ENCODE measurements at regions not wholly inside any gene's neighbourhood (a gene's known extent, or its start where the extent isn't known, plus 50 kb on each side); places are given as distances from the start of the nearest gene placed in this dataset.
"Not testable (repeated sequence)": the region's sequence is repeated elsewhere in the genome, so short reads cannot be mapped to it uniquely, and the experiment has no call there.

- DNase-seq (ENCODE audit: low read depth in 2 of 2), result no peak
Observed at GRCh38 chr3:139238281-139239030, 105.4 kb upstream of the MRPS22 start.

GRCh38 chr3:139239550-139239949, 104.3 kb upstream of the MRPS22 start:
- no peak for DNase-seq (ENCODE audit: low read depth in 2 of 2)

DNA sequence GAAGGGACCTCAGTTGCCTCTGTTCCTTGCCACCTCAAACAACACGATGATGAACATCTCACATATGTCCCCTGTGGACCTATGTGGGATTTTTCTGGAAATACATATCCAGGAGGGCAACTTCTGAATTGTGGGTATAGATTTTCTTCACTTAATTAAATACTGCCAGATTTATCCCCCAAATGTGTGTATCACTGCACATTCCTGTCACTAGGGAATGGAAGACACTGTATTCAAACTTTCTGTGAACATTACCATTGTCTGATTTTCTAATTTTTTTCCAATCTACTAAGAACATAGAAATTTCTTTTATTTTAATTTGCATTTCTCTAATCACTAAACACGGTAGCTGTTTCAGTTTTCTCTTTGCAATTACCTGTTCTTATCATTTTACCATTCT, 102.0 kb upstream of the MRPS22 start:
- DNase-seq (ENCODE audit: low read depth in 2 of 2), result no peak

DNA sequence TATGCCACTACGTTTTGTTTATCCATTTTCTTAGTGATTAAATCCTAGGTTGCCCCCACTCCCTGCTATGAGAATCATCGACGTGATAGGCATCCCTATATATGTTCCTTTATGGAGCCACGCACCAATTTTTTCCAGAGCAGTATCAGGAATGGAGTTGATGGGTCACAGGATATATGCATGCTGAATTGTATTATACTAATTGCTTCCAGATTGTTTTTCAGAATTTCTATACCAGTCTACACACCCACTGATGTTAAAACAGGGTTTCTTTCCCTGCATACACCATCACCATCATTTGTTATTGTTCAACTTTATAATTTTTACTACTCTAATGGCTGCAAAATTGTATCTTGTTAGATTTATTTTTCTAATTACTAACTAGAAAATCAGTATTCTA, 100.1 kb upstream of the MRPS22 start:
- no peak for DNase-seq (ENCODE audit: low read depth in 2 of 2)

GRCh38 chr3:139248593-139249255, 95.1 kb upstream of the MRPS22 start:
- DNase-seq (ENCODE audit: low read depth in 2 of 2), result no peak

DNA sequence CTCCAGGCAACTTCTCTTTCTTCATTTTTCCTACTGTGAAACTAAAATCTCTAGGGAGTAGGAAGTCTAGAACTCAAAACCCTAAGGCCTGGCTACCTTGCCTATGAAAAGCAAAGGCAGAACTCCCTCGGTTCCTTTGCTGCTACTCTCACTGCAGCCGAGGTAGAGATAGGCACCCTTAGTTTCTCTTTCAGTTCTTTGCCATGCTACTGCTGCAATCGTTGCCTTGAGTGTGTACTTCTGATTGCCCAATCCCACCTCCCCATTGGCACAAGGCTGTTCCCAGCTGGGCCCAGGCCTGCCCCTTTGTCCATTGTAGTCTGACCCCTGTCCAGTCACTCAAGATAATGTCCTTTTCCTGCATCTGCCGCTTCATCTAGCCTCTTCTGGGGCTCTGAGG, 92.3 kb upstream of the MRPS22 start:
- DNase-seq (ENCODE audit: low read depth in 2 of 2), result no peak

DNA sequence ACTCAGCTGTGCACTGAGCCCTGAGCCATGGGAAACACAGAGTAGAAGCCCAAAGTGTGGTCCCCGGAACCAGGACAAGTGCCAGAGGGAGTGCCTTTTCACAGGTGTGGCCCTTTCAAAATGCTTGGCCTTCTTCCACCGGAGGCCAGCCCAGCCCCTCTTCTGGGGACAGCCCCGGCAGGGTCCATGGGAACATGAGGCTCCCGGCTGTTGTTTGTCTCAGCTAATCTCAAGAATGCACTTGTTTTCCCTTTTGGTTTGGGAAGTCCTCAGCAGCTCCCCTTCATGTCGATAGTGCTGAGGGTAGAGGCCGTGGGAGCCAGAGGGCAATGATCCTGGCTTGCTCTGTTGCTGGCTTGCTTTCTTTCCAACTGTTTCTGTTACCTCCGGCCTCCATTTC, 91.1 kb upstream of the MRPS22 start:
- no peak for DNase-seq (ENCODE audit: low read depth in 2 of 2)

GRCh38 chr3:139258276-139258675, 85.5 kb upstream of the MRPS22 start:
- DNase-seq (ENCODE audit: low read depth in 2 of 2), result no peak

- no peak for DNase-seq (ENCODE audit: low read depth in 2 of 2)
Observed at GRCh38 chr3:139259398-139259797, 84.4 kb upstream of the MRPS22 start.

DNA sequence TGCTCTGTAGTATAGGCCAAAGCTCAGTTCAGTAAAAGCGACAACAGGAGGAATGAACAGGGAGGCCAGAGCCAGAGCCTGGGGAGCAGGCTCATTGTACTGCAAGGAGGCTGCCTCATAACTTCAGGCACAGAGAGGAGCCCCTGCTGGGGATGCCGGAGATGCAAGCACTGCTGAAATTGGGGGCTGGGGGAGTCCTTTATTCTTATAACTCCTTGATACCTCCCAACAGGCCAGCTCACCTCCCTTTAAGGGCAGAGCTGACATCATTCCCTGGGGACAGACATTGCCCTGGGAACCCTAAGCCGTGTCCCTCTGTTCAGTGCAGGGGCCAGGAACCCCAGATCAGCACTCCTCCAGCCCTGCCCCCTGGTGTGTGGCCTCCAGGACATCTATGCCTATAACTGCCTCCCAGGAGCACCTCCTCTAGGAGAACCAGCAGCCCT, 83.8 kb upstream of the MRPS22 start:
- no peak for DNase-seq (ENCODE audit: low read depth in 2 of 2)

GRCh38 chr3:139260793-139261736, 82.8 kb upstream of the MRPS22 start:
- no peak for DNase-seq (ENCODE audit: low read depth in 2 of 2)

GRCh38 chr3:139261754-139262586, 81.8 kb upstream of the MRPS22 start:
- no peak for DNase-seq (ENCODE audit: low read depth in 2 of 2)

GRCh38 chr3:139263798-139264197, 80.0 kb upstream of the MRPS22 start:
- no peak for DNase-seq (ENCODE audit: low read depth in 2 of 2)

DNA sequence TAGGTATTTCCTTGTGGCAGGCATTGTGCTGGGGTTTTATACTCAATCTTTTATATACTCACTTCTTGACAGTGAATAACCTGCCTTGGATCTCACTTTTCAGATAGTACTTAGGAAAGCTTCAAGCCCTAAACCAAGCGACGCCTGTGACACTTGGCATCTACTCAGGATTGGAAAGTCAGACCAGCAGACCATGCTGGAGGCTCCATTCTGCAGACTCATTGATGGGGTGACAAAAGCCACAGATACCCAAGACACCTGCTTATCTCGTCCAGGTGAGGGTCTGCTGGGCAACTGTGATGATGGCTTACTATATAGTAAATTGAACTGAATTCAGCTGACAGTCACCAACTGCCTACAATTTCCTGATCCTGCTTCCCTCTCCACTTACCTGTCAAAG, 79.4 kb upstream of the MRPS22 start:
- DNase-seq (ENCODE audit: low read depth in 2 of 2), result no peak

GRCh38 chr3:139265131-139266016, 78.4 kb upstream of the MRPS22 start:
- DNase-seq (ENCODE audit: low read depth in 2 of 2), result no peak

GRCh38 chr3:139267300-139268246, 76.2 kb upstream of the MRPS22 start:
- DNase-seq (ENCODE audit: low read depth in 2 of 2), result no peak

DNA sequence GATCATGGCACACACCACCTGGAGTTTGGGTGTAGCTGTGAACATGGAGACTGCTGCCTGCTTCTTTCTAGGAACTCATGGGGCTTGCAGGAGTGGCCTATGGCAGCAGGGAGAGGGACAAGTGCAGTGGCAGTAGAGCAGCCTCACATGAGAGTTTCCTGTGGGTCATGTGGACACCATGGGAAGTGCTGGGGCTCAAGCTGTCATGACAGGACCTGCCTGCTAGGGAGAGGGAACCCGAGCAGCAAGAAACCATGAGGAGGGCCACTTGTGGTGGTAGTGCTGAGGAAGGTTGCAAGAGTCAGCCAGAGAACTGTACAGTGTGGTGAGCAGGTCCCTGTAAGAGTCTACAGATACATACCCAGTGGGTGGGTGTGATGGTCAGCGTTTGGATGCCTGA, 73.8 kb upstream of the MRPS22 start:
- DNase-seq (ENCODE audit: low read depth in 2 of 2), result no peak

DNA sequence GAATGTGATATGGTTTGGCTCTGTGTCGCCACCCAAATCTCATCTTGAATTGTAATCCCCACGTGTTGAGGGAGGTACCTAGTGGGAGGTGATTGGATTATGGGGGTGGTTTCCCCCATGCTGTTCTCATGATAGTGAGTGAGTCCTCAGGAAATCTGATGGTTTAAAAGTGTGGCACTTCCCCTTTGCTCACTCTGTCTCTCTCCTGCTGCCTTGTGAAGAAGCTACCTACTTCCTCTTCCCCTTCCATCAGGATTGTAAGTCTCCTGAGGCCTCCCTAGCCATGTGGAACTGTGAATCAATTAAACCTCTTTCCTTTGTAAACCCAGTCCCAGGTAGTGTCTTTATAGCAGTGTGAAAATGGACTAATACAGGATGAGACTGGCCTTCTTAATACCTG, 73.2 kb upstream of the MRPS22 start:
- DNase-seq (ENCODE audit: low read depth in 2 of 2), result not testable (repeated sequence)

DNA sequence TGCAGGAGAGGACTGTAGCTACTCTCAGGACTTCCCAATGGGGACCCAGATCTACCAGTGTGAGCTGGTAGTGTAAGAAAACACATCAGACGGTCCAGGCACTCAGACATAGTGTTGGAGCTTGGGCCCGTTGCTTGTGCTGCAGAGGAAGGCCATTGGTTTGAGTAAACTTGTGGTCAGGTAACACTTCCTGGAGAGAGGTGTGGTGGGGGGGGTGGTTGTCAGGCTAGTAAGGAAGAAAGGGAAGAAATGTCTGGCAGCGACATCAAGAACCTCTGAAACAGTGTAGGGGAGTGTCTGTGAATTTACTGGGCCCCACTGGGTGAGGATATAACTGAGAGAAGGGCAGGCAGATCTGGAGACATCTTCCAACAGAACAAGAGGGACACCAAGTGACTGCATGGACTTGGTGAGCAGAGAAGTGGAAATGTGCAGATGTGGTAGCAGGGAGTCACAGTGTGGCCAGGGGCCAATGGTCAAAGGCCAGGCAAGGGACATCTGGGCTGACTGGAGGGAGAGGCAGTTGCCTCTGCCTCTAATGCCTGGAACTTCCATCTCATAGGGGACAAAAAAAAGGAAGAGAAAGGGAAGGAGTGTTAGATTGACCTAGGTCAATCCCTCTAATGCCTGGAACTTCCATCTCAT, 63.7 kb upstream of the MRPS22 start:
- no peak for DNase-seq (ENCODE audit: low read depth in 2 of 2)

Measured in stimulated activated CD4-positive, alpha-beta T cell treated with anti-CD3 and anti-CD28 coated beads, Interleukin-4, amount 100 ng/mL, for 48 hours (primary cell).